Fibroblast of lung (primary cell): ENCODE measurements at regions not wholly inside any gene's neighbourhood (a gene's known extent, or its start where the extent isn't known, plus 50 kb on each side); places are given as distances from the start of the nearest gene placed in this dataset.
A peak's percentile ranks its signal among the peaks of the same experiment; 100 is the strongest.

Source experiments
- DNase-seq, 2 donors: peaks; one replicate each; pipeline versions ENCODE4 v3.0.0 to v3.0.0-alpha.2; 2010; ENCODE audit warnings: low read depth in 2 of 2
- H2AFZ ChIP-seq: 2 replicates; pipeline ENCODE4 v1.5.1; 2012; ENCODE audit warnings: low read length, control low read depth, inconsistent platforms
- H3K27ac ChIP-seq: 2 replicates; pipeline ENCODE4 v1.5.1; 2011; ENCODE audit warnings: low read length, control low read depth; ENCODE audit not compliant: insufficient read depth
- H3K27me3 ChIP-seq: 2 replicates; pipeline ENCODE4 v1.5.1; 2011; ENCODE audit warnings: mild to moderate bottlenecking, low read length; ENCODE audit not compliant: control insufficient read depth, insufficient read depth
- H3K36me3 ChIP-seq: 2 replicates; pipeline ENCODE4 v1.5.1; 2011; ENCODE audit warnings: low read length; ENCODE audit not compliant: control insufficient read depth, insufficient read depth
- H3K4me1 ChIP-seq: 2 replicates; pipeline ENCODE4 v1.5.1; 2011; ENCODE audit warnings: low read length; ENCODE audit not compliant: control insufficient read depth, insufficient read depth; ENCODE audit errors: extremely low read depth
- H3K4me2 ChIP-seq: 2 replicates; pipeline ENCODE4 v1.5.1; 2011; ENCODE audit warnings: low read length, control low read depth; ENCODE audit not compliant: insufficient read depth; ENCODE audit errors: extremely low read depth
- H3K4me3 ChIP-seq, 4 experiments: fragments of 200-600 bp in 1 of 4; sonication (generic) in 1 of 4; replicated peaks in 1 of 4; 2 replicates each; pipeline ENCODE4 v1.5.1; 2011 to 2016; ENCODE audit warnings: low read length in 4 of 4, low read depth in 3 of 4, mild to moderate bottlenecking in 3 of 4, control low read depth in 2 of 4, inconsistent platforms in 1 of 4, mixed read lengths in 1 of 4; ENCODE audit not compliant: insufficient read depth in 1 of 4; ENCODE audit errors: control extremely low read depth in 1 of 4
- H3K79me2 ChIP-seq: 2 replicates; pipeline ENCODE4 v1.5.1; 2012; ENCODE audit warnings: mild to moderate bottlenecking, low read length, inconsistent platforms; ENCODE audit not compliant: control insufficient read depth, insufficient read depth
- H3K9ac ChIP-seq: 2 replicates; pipeline ENCODE4 v1.5.1; 2011; ENCODE audit warnings: mild to moderate bottlenecking, low read length, control low read depth; ENCODE audit not compliant: insufficient read depth
- H3K9me3 ChIP-seq: 2 replicates; pipeline ENCODE4 v1.5.1; 2012; ENCODE audit warnings: low read depth, low read length; ENCODE audit not compliant: control insufficient read depth, insufficient read depth
- H4K20me1 ChIP-seq: 2 replicates; pipeline ENCODE4 v1.5.1; 2011; ENCODE audit warnings: low read length; ENCODE audit not compliant: control insufficient read depth, insufficient read depth; ENCODE audit errors: extremely low read depth
- CTCF ChIP-seq, 2 donors: IDR thresholded peaks in 1 of 2; conservative IDR thresholded peaks in 1 of 2; 1 replicate in 1 of 2; 2 replicates in 1 of 2; pipeline ENCODE4 v1.5.1; 2011 to 2012; ENCODE audit warnings: low read length in 2 of 2, control low read depth in 1 of 2, inconsistent platforms in 1 of 2, low read depth in 1 of 2, mild to moderate bottlenecking in 1 of 2
- EZH2 ChIP-seq: IDR thresholded peaks from 2 replicates; pipeline ENCODE4 v1.5.1; 2012; ENCODE audit warnings: low read length, control low read depth, mild to moderate bottlenecking; ENCODE audit errors: missing control alignments

GRCh38 chr11:101331411-101331810, 201.8 kb upstream of the PGR start:
- no peak for DNase-seq

GRCh38 chr11:101327908-101328307, 198.3 kb upstream of the PGR start:
- Histone ChIP-seq H3K4me3 (no peak overlapping the region), H3K27me3 (no peaks in the 10 kb centered on the region), H2AFZ (no peak overlapping the region), H4K20me1 (no peaks in the 10 kb centered on the region), H3K9ac (no peak overlapping the region), H3K4me2 (no peak overlapping the region), H3K9me3 (no peaks in the 10 kb centered on the region), H3K36me3 (no peaks in the 10 kb centered on the region), H3K27ac (no peak overlapping the region), H3K4me1 (no peaks in the 10 kb centered on the region), H3K79me2 (no peaks in the 10 kb centered on the region)
- peak in 1 of 2 donors; percentile 55 for DNase-seq
- TF ChIP-seq CTCF (conservative IDR thresholded peaks at IDR 0.05 in 1 of 2, IDR thresholded peaks at IDR 0.05 in 1 of 2; ENCODE audit: low read depth in 1 of 2, low read length in 2 of 2): no peak
- no peak for TF ChIP-seq EZH2

More at GRCh38 chr11:101331411-101331810, 201.8 kb upstream of the PGR start:
- H2AFZ ChIP-seq: no peak overlapping the region
- no peaks in the 10 kb centered on the region for H3K27me3 ChIP-seq
- H3K36me3 ChIP-seq: no peaks in the 10 kb centered on the region
- H3K4me3 ChIP-seq: no peak overlapping the region
- no peak overlapping the region for H3K9ac ChIP-seq
- no peak overlapping the region for H3K27ac ChIP-seq
- H3K4me2 ChIP-seq: no peak overlapping the region
- no peak for TF ChIP-seq EZH2
- no peak for TF ChIP-seq CTCF (conservative IDR thresholded peaks at IDR 0.05 in 1 of 2, IDR thresholded peaks at IDR 0.05 in 1 of 2; ENCODE audit: low read depth in 1 of 2, low read length in 2 of 2)
- no peaks in the 10 kb centered on the region for H3K9me3 ChIP-seq
- H3K4me1 ChIP-seq: no peaks in the 10 kb centered on the region
- no peaks in the 10 kb centered on the region for H3K79me2 ChIP-seq
- H4K20me1 ChIP-seq: no peaks in the 10 kb centered on the region

- no peaks in the 10 kb centered on the region for H3K79me2 ChIP-seq
Measured at GRCh38 chr11:101326141-101326540, 196.5 kb upstream of the PGR start.

More at GRCh38 chr11:101326141-101326540, 196.5 kb upstream of the PGR start:
- Histone ChIP-seq H3K9ac (no peak overlapping the region), H4K20me1 (no peaks in the 10 kb centered on the region), H3K36me3 (no peaks in the 10 kb centered on the region), H2AFZ (no peak overlapping the region), H3K4me3 (no peak overlapping the region), H3K4me2 (no peak overlapping the region), H3K4me1 (no peaks in the 10 kb centered on the region), H3K27me3 (no peaks in the 10 kb centered on the region), H3K27ac (no peak overlapping the region), H3K9me3 (no peaks in the 10 kb centered on the region)
- DNase-seq: no peak
- TF ChIP-seq EZH2: no peak
- TF ChIP-seq CTCF (conservative IDR thresholded peaks at IDR 0.05 in 1 of 2, IDR thresholded peaks at IDR 0.05 in 1 of 2; ENCODE audit: low read depth in 1 of 2, low read length in 2 of 2): no peak
